Right atrium auricular region (tissue), 2 donors: ENCODE measurements at regions not wholly inside any gene's neighbourhood (a gene's known extent, or its start where the extent isn't known, plus 50 kb on each side); places are given as distances from the start of the nearest gene placed in this dataset.
A peak's percentile ranks its signal among the peaks of the same experiment; 100 is the strongest.

ENCODE experiments used
- DNase-seq: peaks from one replicate; pipeline ENCODE4 v3.0.0-alpha.2; 2019; ENCODE audit warnings: low spot score
- H3K27ac ChIP-seq, 2 donors: fragments of 200-600 bp; sonication (generic); 1 replicate in 1 of 2; 2 replicates in 1 of 2; pipeline ENCODE4 v1.5.1; 2016 to 2019
- H3K27me3 ChIP-seq, 2 donors: fragments of 200-600 bp; sonication (generic); one replicate each; pipeline versions ENCODE4 v1.5.1 to v1.6.0; 2017 to 2019
- H3K36me3 ChIP-seq: fragments of 200-600 bp; sonication (generic); one replicate; pipeline ENCODE4 v1.5.1; 2016
- H3K4me1 ChIP-seq, 2 donors: fragments of 200-600 bp; sonication (generic); one replicate each; pipeline versions ENCODE4 v1.5.1 to v1.6.0; 2017 to 2019
- H3K4me3 ChIP-seq, 2 donors: fragments of 200-600 bp; sonication (generic); 1 replicate in 1 of 2; 2 replicates in 1 of 2; pipeline ENCODE4 v1.5.1; 2017 to 2019; ENCODE audit warnings: mild to moderate bottlenecking in 1 of 2, moderate library complexity in 1 of 2
- H3K9me3 ChIP-seq, 2 donors: fragments of 200-600 bp; sonication (generic); one replicate each; pipeline ENCODE4 v1.5.1; 2019
- CTCF ChIP-seq, 2 donors: fragments of 200-600 bp; sonication (generic); IDR thresholded peaks; one replicate each; pipeline ENCODE4 v1.5.1; 2019; ENCODE audit warnings: antibody characterized with exemption in 2 of 2

- no peaks in the 10 kb centered on the region for H3K9me3 ChIP-seq
- H3K4me1 ChIP-seq = peaks cover 0 to 14% of the 10 kb centered on the region in 2 donors
- no peak overlapping the region for H3K27ac ChIP-seq
- no peak for DNase-seq
- H3K4me3 ChIP-seq = no peak overlapping the region
- no peaks in the 10 kb centered on the region for H3K36me3 ChIP-seq
- H3K27me3 ChIP-seq = no peaks in the 10 kb centered on the region
- no peak for TF ChIP-seq CTCF (IDR thresholded peaks at IDR 0.05)
Observed at GRCh38 chr1:245055752-245056151, 99.0 kb upstream of the KIF26B start.

GRCh38 chr1:245054507-245055270 lies 100.1 kb upstream of the KIF26B start:
- no peak for TF ChIP-seq CTCF (IDR thresholded peaks at IDR 0.05)

GRCh38 chr1:245054105-245054504 lies 100.7 kb upstream of the KIF26B start:
- no peak for TF ChIP-seq CTCF (IDR thresholded peaks at IDR 0.05)
- no peak for DNase-seq
- H3K27me3 ChIP-seq = no peaks in the 10 kb centered on the region
- H3K4me3 ChIP-seq = no peak overlapping the region
- no peaks in the 10 kb centered on the region for H3K9me3 ChIP-seq
- H3K27ac ChIP-seq = no peak overlapping the region
- peaks cover 0 to 14% of the 10 kb centered on the region in 2 donors for H3K4me1 ChIP-seq
- H3K36me3 ChIP-seq = no peaks in the 10 kb centered on the region

More at GRCh38 chr1:245054507-245055270, 100.1 kb upstream of the KIF26B start:
- Histone ChIP-seq H3K27me3 (no peaks in the 10 kb centered on the region), H3K4me1 (peaks cover 0 to 14% of the 10 kb centered on the region in 2 donors), H3K27ac (no peak overlapping the region), H3K9me3 (no peaks in the 10 kb centered on the region), H3K36me3 (no peaks in the 10 kb centered on the region), H3K4me3 (no peak overlapping the region)
- DNase-seq = no peak

GRCh38 chr1:245052258-245052657 lies 102.5 kb upstream of the KIF26B start:
- Histone ChIP-seq H3K4me1 (peaks cover 0 to 14% of the 10 kb centered on the region in 2 donors), H3K36me3 (no peaks in the 10 kb centered on the region), H3K9me3 (no peaks in the 10 kb centered on the region), H3K27ac (peak overlapping the region in 1 of 2 donors; percentile 53), H3K4me3 (no peak overlapping the region), H3K27me3 (no peaks in the 10 kb centered on the region)
- no peak for TF ChIP-seq CTCF (IDR thresholded peaks at IDR 0.05)
- no peak for DNase-seq

DNA sequence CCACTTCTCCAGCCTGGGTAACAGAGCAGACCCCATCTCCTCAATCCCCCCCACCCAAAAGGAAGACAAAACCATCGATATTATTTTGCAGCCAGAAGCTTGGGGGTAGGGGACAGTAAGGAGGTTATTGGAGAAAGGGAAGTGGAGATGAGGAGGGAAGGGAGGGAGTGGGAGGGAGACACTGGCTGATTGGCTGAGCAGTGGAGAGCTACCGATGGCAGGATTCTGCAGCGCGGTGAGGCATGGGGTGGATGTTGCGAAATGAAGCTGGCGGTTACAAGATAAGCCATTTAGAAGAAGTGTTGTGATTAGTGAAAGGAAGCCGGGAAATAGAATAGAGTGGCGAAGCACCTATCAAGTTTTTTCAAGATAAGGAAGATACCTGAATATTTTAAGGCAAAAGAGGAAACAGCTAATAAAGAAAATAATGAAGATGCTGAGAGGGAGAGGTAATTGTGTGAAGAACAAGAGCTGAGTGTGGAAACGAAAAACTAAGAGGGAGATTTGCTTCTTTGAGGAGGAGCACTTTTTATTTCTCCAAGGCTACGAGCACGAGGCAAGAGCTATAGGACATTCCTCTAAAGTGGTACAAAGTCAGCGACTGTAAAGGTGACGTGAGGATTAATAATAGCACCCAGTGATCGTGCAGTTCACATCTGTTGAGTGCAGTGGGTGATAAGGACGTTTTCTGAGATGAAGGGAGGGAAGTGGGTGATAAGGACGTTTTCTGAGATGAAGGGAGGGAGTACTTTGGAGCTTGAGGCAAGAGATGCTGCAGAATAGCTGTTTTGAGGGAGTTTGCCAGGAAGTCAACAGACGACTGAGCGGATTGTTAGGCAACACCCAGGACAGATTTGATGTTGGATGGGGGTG lies 103.2 kb upstream of the KIF26B start:
- peaks cover 0 to 14% of the 10 kb centered on the region in 2 donors for H3K4me1 ChIP-seq
- no peaks in the 10 kb centered on the region for H3K27me3 ChIP-seq
- DNase-seq = peak; percentile 74
- peak overlapping the region in 1 of 2 donors; percentile 53 for H3K27ac ChIP-seq
- H3K36me3 ChIP-seq = no peaks in the 10 kb centered on the region
- H3K9me3 ChIP-seq = no peaks in the 10 kb centered on the region
- TF ChIP-seq CTCF (IDR thresholded peaks at IDR 0.05) = no peak
- H3K4me3 ChIP-seq = peak overlapping the region in 1 of 2 donors; percentile 23
